Activated naive CD4-positive, alpha-beta T cell treated with anti-CD3 and anti-CD28 coated beads, Interleukin-2, amount 50 U/mL, for 16 hours (primary cell): ENCODE measurements at regions not wholly inside any gene's neighbourhood (a gene's known extent, or its start where the extent isn't known, plus 50 kb on each side); places are given as distances from the start of the nearest gene placed in this dataset.
"Not testable (repeated sequence)": the region's sequence is repeated elsewhere in the genome, so short reads cannot be mapped to it uniquely, and the experiment has no call there.

ENCODE experiments used
- DNase-seq: peaks from one replicate; pipeline ENCODE4 v3.0.0-alpha.2; 2020

DNA sequence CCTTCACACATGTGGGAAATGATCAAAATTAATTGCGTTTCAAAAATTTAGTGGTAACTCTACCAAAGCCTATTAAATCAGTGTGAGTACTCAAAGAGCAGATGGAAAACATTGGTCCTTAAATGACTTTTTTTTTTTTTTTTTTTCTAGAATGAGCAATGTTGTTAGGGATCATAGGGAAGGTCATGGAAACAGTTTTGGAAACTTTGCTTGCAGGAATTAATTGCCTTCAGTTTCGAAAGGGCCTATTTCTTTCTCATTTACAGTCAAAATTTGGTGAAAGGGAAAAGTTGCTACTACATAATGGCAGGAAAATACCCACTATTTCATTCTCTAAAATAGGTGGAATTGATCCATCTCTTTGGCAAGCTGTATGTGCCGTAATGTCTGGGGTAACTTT lies 160.9 kb downstream of the RTL9 start:
- no peak for DNase-seq

DNA sequence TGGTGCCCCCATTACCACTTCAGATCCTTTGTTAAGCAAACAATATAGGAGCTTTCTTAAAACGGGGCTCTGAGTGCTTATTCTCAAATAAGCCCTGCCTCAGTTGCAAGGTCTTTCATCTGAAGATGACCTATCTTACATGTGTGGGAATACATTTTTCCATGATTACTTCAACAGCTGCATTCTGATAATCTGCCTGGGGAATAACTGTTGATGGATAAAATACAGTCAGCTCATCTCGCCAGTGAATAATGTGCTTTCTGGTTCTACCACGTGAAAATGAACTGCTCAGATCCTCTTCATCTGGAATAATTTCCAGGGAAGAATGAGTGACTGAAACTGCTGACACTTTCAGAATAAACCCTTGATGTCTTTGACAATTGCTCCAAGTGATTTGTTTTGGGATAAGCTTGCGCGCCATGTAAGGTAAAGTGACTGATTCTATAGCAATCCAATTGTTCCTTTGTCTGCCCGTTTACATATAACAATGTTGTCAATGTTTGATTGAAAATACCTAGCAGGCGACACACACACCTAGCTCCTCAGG lies 161.3 kb downstream of the RTL9 start:
- no peak for DNase-seq

DNA sequence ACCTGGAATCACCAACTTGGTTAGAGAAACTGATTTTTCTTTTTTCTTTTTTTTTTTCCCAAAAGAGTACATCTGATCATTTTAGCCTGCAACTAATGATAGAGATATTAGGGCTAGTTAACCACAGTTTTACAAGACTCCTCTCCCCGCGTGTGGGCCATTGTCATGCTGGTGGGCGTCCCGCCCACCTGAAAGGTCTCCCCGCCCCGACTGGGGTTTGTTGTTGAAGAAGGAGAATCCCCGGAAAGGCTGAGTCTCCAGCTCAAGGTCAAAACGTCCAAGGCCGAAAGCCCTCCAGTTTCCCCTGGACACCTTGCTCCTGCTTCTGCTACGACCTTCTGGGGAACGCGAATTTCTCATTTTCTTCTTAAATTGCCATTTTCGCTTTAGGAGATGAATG lies 162.0 kb downstream of the RTL9 start:
- DNase-seq = not testable (repeated sequence)

DNA sequence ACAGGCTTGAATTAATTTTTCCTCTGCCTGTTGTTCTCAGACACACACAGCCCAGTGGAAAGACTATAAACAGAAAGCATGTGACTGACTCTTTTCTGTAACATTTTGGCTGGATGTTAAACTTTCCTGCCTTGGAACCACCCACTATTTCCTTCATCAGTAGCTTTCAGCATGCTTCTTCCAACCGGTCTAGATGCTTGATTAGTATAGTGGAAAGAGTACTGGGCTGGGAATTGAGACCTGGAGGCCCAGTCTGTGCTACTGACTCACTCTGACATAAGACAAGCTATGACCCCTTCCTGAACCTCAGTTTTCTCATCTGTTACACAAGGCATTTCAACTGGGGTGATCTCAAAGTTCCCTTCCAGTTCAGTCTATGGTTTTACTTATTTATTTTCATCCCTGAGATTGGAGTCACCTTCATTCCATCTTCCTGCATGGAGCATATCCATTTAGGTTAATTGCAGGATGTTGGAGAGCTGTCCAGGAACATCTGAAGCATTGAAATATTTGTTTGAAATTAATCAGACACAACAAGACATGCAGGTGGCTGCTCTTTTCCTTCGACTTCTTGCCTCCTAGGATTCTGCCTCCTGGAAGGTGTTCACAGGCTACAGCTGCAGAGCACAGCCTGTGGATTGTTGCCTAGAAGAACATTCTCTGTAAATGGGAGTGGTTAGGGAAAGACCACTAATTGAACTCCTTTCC lies 173.4 kb downstream of the RTL9 start:
- DNase-seq = no peak

DNA sequence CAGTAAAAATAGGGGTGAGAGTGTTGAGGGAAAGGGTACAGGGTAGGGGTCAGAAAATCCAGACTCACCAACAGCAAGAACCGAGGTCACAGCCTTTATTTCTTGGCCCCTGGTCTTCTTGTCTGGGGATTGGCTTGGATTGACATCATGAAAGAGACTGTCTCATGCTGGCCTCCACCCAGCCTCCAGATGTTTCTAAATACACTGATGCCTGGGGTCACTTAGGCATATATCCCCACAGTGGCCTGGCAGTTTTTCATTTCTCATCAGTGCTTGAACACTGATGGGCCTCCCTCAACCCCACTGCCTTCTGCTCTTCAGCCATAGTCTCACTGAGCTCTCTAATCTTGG lies 173.9 kb downstream of the RTL9 start:
- no peak for DNase-seq

DNA sequence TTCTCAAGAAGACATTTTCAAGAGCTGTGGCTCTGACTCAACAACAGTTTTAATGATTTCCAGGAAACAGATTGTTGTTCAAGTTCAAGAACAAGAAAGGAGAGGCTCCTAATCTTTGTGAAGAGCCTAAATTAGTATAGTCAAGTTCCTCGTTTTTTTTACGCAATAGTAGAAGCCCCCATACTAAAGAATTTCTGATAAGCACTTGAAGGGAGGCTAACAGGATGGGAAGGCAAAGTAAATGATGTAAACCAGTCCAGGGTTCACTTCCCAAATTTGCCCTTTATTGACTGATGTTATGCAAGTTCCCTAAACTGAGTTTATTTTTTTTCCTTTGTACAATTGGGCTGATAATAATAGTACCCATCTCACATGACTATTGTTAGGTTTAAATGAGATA lies 178.2 kb downstream of the RTL9 start:
- DNase-seq = no peak

DNA sequence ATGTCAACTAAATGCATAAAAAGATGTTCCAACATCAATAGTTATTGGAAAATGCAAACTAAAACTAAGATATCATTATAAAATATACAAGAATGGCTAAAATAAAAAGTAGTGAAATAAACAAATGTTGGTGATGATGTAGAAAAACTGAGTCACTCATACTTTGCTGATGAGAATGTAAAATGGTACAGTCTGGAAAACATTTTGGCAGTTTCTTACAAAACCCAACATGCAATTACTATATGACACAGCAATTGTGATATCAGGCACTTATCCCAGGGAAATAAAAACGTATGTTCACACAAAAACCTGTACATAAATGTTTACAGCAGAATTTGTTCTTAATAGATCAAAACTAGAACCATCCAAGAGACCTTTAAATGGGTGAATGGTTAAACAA lies 182.6 kb downstream of the RTL9 start:
- no peak for DNase-seq

DNA sequence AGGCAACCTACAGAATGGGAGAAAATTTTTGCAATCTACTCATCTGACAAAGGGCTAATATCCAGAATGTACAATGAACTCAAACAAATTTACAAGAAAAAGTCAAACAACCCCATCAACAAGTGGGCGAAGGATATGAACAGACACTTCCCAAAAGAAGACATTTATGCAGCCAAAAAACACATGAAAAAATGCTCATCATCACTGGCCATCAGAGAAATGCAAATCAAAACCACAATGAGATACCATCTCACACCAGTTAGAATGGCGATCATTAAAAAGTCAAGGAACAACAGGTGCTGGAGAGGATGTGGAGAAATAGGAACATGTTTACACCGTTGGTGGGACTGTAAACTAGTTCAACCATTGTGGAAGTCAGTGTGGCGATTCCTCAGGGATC lies 192.2 kb downstream of the RTL9 start:
- not testable (repeated sequence) for DNase-seq

DNA sequence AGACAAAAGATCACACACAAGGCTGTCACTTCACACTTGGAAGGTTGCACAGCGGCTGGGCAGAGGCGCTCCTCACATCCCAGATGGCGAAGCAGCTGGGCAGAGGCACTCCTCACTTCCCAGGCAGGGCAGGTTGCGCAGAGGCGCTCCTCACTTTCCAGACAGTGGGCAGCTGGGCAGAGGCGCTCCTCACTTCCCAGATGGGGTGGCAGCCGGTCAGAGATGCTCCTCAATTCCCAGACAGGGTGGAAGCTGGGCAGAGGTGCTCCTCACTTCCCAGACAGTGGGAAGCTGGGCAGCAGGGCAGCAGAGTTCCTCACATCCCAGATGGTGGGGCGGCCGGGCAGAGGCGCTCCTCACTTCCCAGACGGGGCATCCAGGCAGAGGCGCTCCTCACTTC lies 199.2 kb downstream of the RTL9 start:
- no peak for DNase-seq

DNA sequence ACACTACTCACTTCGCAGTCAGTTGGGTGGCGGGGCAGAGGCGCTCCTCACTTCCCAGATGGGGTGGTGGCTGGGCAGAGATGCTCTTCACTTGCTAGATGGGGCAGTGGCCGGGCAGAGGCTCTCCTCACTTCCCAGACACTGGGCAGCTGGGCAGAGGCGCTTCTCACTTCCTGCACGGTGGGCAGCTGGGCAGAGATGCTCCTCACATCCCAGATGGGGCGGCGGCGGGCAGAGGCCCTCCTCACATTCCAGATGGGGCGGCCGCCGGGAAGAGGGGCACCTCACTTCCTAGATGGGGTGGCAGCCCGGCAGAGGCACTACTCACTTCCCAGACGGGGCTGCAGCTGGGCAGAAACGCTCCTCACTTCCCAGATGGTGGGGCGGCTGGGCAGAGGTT lies 199.8 kb downstream of the RTL9 start:
- DNase-seq = no peak

DNA sequence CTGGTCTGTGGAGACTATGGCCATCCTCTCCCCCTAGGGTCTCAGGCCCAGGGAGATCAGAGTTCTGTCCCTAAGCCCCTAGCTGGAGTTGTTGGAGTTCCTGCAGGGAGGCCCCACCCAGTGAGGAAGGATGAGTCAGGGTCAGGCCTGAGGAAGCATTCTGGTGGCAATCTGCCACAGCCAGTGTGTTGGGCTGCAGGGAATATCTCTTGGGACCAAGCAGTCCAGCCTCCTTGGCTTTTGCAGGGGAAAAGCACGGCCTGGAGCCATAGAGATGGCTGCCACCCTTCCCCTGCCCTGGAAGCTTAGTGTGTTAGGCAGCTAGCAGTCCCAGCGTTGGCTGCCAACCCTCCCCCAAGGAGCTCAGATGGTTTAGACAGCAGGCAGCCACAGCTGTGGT lies 202.4 kb downstream of the RTL9 start:
- no peak for DNase-seq

DNA sequence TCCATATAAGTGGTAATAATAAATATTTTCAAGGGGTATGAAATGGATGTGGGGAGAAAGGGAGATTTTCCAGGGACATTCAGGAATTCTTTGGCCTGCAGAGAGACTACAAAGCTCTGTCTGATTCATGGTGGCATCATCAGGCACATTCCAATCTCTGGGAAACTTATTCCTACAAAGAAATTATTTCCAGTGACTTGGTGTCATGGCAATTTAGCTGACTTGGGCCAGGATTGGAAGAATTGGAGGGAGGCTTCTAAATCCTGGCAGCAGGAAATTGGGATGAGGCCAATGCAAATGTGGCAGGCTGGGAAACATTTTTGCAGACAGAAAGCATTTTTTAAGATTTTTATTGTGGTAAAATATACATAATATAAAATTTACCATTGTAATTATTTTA lies 204.6 kb downstream of the RTL9 start:
- DNase-seq = no peak

DNA sequence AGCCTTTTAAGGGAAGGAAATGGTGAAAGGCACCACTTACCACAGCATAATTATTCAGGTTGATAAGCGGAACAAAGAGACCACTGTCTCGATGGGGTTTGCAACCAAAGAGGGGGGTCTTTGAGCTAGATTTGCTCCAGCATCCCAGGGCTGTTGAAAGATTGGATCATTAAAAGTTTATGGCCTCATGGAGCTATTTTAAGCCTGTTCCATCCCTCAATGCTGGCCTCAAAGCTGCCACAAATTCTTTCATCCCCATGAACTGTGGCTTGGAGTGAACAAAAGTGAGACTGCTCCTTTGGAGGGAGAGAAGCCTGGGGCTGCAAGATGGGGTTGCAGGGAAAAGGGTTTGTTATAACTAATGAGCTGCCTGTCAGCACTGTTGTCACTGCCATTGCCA lies 209.8 kb downstream of the RTL9 start:
- DNase-seq = no peak

DNA sequence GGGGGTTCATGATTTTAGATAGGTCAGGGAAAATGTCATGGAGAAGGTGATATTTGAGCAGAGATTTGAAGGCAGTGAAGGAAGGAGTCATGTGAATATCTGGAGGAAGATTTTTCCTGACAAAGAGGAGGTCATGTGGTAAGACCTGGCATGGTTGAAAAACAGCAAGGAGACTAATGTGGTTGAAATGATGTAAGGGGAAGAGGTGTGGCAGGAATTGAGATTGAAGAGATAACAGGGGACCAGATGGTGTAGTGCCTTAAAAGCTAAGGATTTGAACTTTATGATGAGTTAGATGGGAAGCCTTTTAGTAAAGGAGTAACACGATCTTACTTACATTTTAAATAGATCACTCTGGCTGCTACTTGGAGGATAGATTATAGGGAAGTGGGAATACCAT lies 210.9 kb downstream of the RTL9 start:
- DNase-seq = no peak

DNA sequence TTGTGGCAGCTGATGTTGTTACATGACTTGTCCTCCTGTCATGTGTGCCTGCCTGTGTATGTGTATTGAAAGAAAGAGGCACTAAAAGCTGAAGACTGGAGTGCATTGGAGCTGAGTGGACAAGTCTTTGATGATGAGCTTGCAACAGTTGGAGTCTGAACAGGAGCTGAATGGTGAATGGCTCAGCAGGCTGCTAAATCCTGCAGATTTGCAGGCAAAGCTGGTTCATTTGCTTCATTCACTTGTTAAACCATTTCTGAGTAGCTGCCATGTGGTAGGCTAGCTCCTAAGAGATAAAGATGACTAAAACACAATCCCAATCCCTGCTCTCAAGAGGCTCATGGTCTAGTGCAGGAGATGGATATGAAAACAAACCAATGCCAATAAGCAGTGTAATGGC lies 217.3 kb downstream of the CHRDL1 start:
- no peak for DNase-seq

DNA sequence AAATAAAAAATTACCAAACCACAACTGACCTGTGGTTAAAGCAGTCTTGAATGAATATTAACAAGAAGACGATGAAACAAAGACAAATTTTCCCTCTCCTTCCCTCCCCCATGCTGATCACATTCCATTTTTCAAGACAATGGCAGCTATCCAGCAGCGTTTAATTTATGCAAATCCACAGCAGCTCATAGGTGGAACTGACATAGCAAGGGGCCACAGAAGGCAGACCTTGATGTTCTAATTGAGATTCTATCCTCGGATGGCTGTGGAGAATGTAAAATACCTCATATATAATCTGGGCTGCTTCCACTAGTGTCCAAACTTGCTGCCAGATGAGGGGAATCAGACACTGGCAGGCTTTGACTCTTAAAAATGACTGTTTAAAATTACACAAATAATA lies 211.5 kb downstream of the CHRDL1 start:
- DNase-seq = no peak

DNA sequence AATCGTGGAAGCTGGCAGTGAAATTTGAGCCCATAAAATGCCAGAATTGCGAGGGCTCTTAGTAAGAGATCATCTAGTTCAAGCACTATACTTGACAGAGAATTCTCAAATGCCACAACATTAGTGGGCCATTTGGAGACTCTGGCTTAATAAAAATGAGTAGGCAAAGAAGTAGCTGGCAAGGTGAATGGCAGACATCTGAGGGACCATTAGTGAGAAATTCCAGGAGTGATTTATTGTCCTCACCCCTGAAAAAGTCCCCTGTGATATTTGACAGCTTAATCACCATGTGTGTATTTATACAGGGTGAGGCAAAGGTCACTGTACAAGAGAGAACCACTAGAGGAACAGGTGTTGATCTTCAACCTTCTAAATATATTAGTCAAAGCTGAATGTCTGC lies 207.5 kb downstream of the CHRDL1 start:
- DNase-seq = no peak

DNA sequence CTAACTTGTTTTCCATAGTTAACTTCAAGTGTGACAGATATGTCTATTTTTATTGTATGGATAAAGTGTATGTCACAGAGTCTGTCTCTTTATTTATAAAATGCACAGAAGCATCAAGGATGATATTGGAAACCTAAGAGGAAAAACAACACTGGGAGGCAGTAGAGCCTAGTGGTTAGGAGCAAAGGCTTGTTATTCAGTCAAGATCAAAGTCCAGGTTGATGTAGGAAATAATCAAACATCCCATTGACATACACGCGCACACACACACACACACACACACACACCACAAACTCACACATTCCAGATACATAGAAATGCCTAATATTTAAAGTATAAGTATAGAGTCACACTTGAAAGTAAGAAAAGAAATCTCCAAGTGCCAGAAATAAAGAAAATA lies 206.8 kb downstream of the CHRDL1 start:
- DNase-seq = no peak

DNA sequence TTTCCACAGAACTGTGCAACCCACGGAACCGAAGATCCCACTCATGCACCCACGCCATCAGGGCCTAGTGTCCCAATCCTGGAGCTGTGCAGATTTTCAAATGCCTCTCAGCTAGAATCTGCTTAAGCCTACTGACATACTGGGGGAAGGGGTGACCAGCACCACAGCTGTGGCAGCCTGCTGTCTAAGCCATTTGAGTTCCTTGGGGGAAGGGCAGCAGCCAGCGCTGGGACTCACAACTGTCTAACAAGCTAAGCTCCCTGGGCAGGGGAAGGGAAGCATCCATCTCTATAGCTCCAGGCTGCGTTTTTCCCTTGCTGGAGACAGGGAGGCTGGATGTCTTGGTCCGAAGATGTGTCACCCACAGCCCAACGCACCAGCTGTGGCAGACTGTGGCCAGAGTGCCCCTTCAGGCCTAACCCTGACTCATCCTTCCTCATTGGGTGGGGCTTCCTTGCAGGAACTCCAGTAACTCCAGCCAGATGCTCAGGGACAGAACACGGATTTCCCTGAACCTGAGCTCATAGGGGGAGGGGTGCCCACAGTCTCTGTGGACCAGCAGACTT lies 194.8 kb downstream of the CHRDL1 start:
- DNase-seq = no peak

DNA sequence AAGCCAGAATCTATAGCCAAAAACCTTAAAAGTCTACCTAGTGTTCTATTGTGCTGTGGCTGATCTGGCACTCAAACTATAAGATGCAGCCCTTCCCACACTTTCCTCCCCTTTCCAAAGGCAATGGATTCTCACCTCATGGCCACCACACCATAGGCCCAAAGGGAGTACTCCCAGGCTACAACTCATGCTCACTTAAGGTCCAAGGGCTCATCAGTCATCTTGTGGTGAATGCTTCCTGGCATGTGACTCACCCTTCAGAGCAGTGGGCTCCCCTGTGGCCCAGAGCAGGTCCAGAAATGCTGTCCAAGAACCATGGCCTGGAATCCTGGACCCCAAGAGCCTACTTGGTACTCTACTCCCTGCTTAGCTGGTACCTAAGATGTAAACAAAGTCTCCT lies 181.0 kb downstream of the CHRDL1 start:
- no peak for DNase-seq
